Vagina (tissue), 2 donors: ENCODE measurements at regions not wholly inside any gene's neighbourhood (a gene's known extent, or its start where the extent isn't known, plus 50 kb on each side); places are given as distances from the start of the nearest gene placed in this dataset.

ENCODE experiments used
- POLR2A ChIP-seq, 2 donors: fragments of 450-650 bp; IDR thresholded peaks; one replicate each; pipeline ENCODE4 v1.6.1; 2017; ENCODE audit warnings: antibody characterized with exemption in 2 of 2, mild to moderate bottlenecking in 2 of 2, moderate library complexity in 2 of 2
- POLR2AphosphoS5 ChIP-seq, 2 donors: sonication (generic); formaldehyde crosslinking; IDR thresholded peaks; one replicate each; pipeline ENCODE4 v1.9.0; 2017; ENCODE audit warnings: antibody characterized with exemption in 2 of 2, mild to moderate bottlenecking in 2 of 2, low read depth in 1 of 2; ENCODE audit not compliant: insufficient read depth in 1 of 2
- TF ChIP-seq, protein P1 (sequence below), 3 experiments: fragments of 450-650 bp in 2 of 3; fragments of 200-600 bp in 1 of 3; sonication (generic) in 1 of 3; IDR thresholded peaks; one replicate each; pipeline ENCODE4 v1.5.1; 2017 to 2019; ENCODE audit warnings: antibody characterized with exemption in 3 of 3, mild to moderate bottlenecking in 2 of 3, moderate library complexity in 2 of 3

DNA sequence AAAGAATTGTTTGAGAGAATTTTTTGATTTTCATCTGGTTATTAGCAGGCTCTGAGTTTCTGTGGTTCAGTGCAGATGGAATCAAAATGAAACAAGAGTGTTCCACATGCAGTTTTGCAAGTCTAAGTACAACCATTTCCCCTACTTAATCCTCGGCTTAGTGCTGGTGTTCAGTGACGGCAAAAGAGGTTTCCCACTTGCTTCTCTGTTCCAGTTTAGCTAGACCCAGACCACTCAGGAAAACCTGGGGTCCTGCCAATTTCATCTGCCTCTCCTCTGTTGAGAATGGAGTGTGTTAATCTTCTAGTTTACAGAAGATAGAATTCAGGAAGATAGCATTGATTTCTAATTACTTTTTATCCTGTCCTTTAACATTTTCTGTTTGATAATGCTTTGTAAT lies 996.2 kb upstream of the FANCL start:
- TF ChIP-seq POLR2AphosphoS5 (IDR thresholded peaks at IDR 0.05; ENCODE audit: insufficient read depth in 1 of 2, low read depth in 1 of 2) (no peak), POLR2A (IDR thresholded peaks at IDR 0.05) (no peak)
- TF ChIP-seq, protein P1, sequence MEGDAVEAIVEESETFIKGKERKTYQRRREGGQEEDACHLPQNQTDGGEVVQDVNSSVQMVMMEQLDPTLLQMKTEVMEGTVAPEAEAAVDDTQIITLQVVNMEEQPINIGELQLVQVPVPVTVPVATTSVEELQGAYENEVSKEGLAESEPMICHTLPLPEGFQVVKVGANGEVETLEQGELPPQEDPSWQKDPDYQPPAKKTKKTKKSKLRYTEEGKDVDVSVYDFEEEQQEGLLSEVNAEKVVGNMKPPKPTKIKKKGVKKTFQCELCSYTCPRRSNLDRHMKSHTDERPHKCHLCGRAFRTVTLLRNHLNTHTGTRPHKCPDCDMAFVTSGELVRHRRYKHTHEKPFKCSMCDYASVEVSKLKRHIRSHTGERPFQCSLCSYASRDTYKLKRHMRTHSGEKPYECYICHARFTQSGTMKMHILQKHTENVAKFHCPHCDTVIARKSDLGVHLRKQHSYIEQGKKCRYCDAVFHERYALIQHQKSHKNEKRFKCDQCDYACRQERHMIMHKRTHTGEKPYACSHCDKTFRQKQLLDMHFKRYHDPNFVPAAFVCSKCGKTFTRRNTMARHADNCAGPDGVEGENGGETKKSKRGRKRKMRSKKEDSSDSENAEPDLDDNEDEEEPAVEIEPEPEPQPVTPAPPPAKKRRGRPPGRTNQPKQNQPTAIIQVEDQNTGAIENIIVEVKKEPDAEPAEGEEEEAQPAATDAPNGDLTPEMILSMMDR (IDR thresholded peaks at IDR 0.05), result no peak
